SK-N-SH treated with all-trans-retinoic acid at 6 μM for 48 hours (cell line): ENCODE measurements at regions not wholly inside any gene's neighbourhood (a gene's known extent, or its start where the extent isn't known, plus 50 kb on each side); places are given as distances from the start of the nearest gene placed in this dataset.
"Not testable (repeated sequence)": the region's sequence is repeated elsewhere in the genome, so short reads cannot be mapped to it uniquely, and the experiment has no call there.

Source experiments
- ATAC-seq: fragments of 200-7000 bp; cut with Tn5 transposase; 3 replicates; pipeline ENCODE4 v1.9.1; 2020; ENCODE audit warnings: mild to moderate bottlenecking, moderate library complexity
- ARNTL ChIP-seq: fragments of 450-650 bp; formaldehyde crosslinking; IDR thresholded peaks from 2 replicates; pipeline ENCODE4 v1.5.0; 2020; ENCODE audit warnings: low read depth, mild to moderate bottlenecking, moderate library complexity, borderline replicate concordance
- BACH2 ChIP-seq: fragments of 250-450 bp; sonication (Bioruptor Pico); IDR thresholded peaks from 2 replicates; pipeline ENCODE4 v1.9.0; 2021; ENCODE audit warnings: mild to moderate bottlenecking, borderline replicate concordance
- CSDC2 ChIP-seq: fragments of 250-450 bp; sonication (Bioruptor Pico); IDR thresholded peaks from 2 replicates; pipeline ENCODE4 v1.5.0; 2020; ENCODE audit warnings: mild to moderate bottlenecking, moderate library complexity
- CSRNP3 ChIP-seq: fragments of 250-450 bp; sonication (Bioruptor Pico); IDR thresholded peaks from 2 replicates; pipeline ENCODE4 v1.5.1; 2021; ENCODE audit warnings: mild to moderate bottlenecking, moderate library complexity
- ESRRG ChIP-seq: fragments of 250-450 bp; sonication (Bioruptor Pico); IDR thresholded peaks from 2 replicates; pipeline ENCODE4 v1.6.1; 2021; ENCODE audit warnings: mild to moderate bottlenecking
- GLIS3 ChIP-seq: fragments of 250-450 bp; sonication (Bioruptor Pico); IDR thresholded peaks from 2 replicates; pipeline ENCODE4 v1.5.0; 2020; ENCODE audit warnings: mild to moderate bottlenecking, moderate library complexity
- ISL1 ChIP-seq: fragments of 250-450 bp; sonication (Bioruptor Pico); IDR thresholded peaks from 2 replicates; pipeline ENCODE4 v2.1.2; 2022; ENCODE audit warnings: mild to moderate bottlenecking, moderate library complexity
- OSR1 ChIP-seq: fragments of 250-450 bp; sonication (Bioruptor Pico); IDR thresholded peaks from 2 replicates; pipeline ENCODE4 v1.8.0; 2022; ENCODE audit warnings: moderate library complexity, mild to moderate bottlenecking, inconsistent platforms
- POU6F1 ChIP-seq: fragments of 250-450 bp; sonication (Bioruptor Pico); IDR thresholded peaks from 2 replicates; pipeline ENCODE4 v1.8.0; 2021; ENCODE audit warnings: low read depth, mild to moderate bottlenecking, moderate library complexity, borderline replicate concordance
- PPARA ChIP-seq: fragments of 250-450 bp; sonication (Bioruptor Pico); IDR thresholded peaks from 2 replicates; pipeline ENCODE4 v1.5.0; 2020; ENCODE audit warnings: mild to moderate bottlenecking, borderline replicate concordance
- RARB ChIP-seq: fragments of 250-450 bp; sonication (Bioruptor Pico); IDR thresholded peaks from 2 replicates; pipeline ENCODE4 v1.8.0; 2021; ENCODE audit warnings: mild to moderate bottlenecking, moderate library complexity
- SNAI2 ChIP-seq: fragments of 250-450 bp; sonication (Bioruptor Pico); IDR thresholded peaks from 2 replicates; pipeline ENCODE4 v1.5.0; 2020; ENCODE audit warnings: mild to moderate bottlenecking, moderate library complexity
- TCF4 ChIP-seq: fragments of 250-450 bp; sonication (Bioruptor Pico); IDR thresholded peaks from 2 replicates; pipeline ENCODE4 v1.8.0; 2021; ENCODE audit warnings: mild to moderate bottlenecking, moderate library complexity, borderline replicate concordance
- TOX ChIP-seq: fragments of 250-450 bp; sonication (Bioruptor Pico); IDR thresholded peaks from 2 replicates; pipeline ENCODE4 v1.8.0; 2021; ENCODE audit warnings: mild to moderate bottlenecking, moderate library complexity, borderline replicate concordance
- TSHZ2 ChIP-seq: fragments of 250-450 bp; sonication (Bioruptor Pico); IDR thresholded peaks from 2 replicates; pipeline ENCODE4 v1.5.0; 2020; ENCODE audit warnings: mild to moderate bottlenecking, moderate library complexity
- ZFP3 ChIP-seq: fragments of 250-450 bp; sonication (Bioruptor Pico); IDR thresholded peaks from 2 replicates; pipeline ENCODE4 v1.5.0; 2020; ENCODE audit warnings: mild to moderate bottlenecking, moderate library complexity
- ZFP30 ChIP-seq: fragments of 450-650 bp; formaldehyde crosslinking; IDR thresholded peaks from 2 replicates; pipeline ENCODE4 v1.5.0; 2022; ENCODE audit warnings: mild to moderate bottlenecking, moderate library complexity
- ZNF565 ChIP-seq: fragments of 450-650 bp; formaldehyde crosslinking; conservative IDR thresholded peaks from 2 replicates; pipeline ENCODE4 v1.5.0; 2020; ENCODE audit warnings: low read depth, mild to moderate bottlenecking, moderate library complexity
- ZNF70 ChIP-seq: fragments of 450-650 bp; formaldehyde crosslinking; IDR thresholded peaks from 2 replicates; pipeline ENCODE4 v1.5.0; 2020; ENCODE audit warnings: mild to moderate bottlenecking, moderate library complexity
- ZNF8 ChIP-seq: fragments of 450-650 bp; formaldehyde crosslinking; IDR thresholded peaks from 2 replicates; pipeline ENCODE4 v1.5.0; 2020; ENCODE audit warnings: mild to moderate bottlenecking, moderate library complexity
- TF ChIP-seq, protein P1 (sequence below): fragments of 250-450 bp; sonication (Bioruptor Pico); IDR thresholded peaks from 2 replicates; pipeline ENCODE4 v1.8.0; 2020; ENCODE audit warnings: mild to moderate bottlenecking, moderate library complexity, borderline replicate concordance

DNA sequence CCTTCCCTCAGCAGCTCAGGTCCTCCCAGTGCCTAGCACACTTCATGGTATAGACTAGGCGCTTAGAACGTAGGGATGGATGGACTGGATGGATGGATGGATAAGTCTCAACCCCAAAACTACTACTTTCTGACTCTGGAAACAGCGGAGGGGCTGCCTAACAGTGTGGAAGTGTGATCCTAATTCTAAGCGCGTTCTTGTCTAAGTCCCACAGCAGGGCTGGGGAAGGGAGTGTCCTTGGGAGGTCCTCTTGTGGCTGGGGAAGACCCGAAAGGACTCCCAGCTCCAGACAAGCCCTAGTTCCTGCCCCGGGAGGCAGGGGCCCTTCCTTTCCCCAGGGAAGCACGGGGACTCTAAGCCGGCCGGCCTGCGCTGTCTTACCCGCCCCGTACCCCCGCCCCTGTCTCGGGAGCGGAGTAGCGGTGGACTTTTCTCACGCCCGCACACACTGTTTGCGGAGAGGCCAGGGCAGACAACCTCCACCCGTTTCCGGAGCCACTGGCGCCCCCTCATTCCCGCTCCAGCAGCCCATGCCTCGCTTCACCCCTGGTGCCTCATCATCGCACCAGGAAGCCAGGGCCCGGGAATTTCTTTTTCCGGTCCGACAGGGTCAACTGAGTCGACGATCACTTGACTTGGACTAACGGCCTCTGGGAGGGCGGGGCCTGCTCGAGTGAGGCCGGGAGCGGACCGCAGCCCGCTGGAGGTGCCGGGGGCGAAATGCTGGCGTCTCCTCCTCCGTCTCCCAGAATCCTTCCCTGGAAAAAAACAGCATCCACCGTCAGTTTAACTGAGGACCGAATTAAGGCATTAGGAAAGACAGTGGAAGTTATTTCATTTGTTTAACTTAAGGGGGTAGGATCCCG is 133.3 kb downstream of the TBC1D2B start:
- no peak for ATAC-seq
- TF ChIP-seq GLIS3 (CRISPR knock-in tag) (no peak), ARNTL (CRISPR knock-in tag) (no peak), POU6F1 (CRISPR knock-in tag) (no peak), CSRNP3 (no peak), ESRRG (CRISPR knock-in tag) (no peak)

DNA sequence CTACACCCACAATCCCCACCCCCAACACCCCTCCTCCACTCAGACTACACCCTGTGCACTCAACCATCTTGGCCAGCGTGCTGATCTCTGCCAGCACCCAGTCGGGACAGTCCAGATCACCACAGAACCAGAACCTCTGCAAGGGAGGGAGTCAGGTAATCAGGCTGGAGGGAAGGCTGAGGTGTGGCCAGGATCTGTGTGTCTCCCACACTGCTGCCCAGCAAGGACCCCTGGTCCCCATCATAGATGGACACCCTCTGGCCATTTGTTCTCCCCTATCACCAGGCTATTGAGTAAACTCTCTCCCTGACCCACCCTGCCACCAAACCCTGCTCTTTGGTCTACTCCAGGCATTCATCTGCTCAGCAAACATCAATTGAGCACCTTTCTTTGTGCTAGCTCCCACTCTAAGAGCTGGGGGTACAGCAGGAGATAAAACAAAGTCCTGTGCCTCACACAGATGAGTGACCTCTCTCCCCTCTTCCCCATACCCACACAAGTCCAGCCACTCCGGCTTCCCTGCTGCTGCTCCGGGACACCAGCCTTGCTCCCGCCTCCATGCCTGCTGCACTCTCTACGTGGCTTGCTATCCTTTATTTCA is 134.8 kb downstream of the TBC1D2B start:
- no peak for ATAC-seq
- TF ChIP-seq ARNTL (CRISPR knock-in tag) = no peak
- no peak for TF ChIP-seq OSR1 (CRISPR knock-in tag)
- TF ChIP-seq POU6F1 (CRISPR knock-in tag) = no peak
- no peak for TF ChIP-seq ZFP3 (CRISPR knock-in tag)
- no peak for TF ChIP-seq RARB (CRISPR knock-in tag)
- TF ChIP-seq CSRNP3 = no peak
- TF ChIP-seq BACH2 = no peak
- TF ChIP-seq, protein P1, sequence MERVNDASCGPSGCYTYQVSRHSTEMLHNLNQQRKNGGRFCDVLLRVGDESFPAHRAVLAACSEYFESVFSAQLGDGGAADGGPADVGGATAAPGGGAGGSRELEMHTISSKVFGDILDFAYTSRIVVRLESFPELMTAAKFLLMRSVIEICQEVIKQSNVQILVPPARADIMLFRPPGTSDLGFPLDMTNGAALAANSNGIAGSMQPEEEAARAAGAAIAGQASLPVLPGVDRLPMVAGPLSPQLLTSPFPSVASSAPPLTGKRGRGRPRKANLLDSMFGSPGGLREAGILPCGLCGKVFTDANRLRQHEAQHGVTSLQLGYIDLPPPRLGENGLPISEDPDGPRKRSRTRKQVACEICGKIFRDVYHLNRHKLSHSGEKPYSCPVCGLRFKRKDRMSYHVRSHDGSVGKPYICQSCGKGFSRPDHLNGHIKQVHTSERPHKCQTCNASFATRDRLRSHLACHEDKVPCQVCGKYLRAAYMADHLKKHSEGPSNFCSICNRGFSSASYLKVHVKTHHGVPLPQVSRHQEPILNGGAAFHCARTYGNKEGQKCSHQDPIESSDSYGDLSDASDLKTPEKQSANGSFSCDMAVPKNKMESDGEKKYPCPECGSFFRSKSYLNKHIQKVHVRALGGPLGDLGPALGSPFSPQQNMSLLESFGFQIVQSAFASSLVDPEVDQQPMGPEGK (CRISPR knock-in tag) = no peak
- TF ChIP-seq, all 23 proteins: peak for 0

DNA sequence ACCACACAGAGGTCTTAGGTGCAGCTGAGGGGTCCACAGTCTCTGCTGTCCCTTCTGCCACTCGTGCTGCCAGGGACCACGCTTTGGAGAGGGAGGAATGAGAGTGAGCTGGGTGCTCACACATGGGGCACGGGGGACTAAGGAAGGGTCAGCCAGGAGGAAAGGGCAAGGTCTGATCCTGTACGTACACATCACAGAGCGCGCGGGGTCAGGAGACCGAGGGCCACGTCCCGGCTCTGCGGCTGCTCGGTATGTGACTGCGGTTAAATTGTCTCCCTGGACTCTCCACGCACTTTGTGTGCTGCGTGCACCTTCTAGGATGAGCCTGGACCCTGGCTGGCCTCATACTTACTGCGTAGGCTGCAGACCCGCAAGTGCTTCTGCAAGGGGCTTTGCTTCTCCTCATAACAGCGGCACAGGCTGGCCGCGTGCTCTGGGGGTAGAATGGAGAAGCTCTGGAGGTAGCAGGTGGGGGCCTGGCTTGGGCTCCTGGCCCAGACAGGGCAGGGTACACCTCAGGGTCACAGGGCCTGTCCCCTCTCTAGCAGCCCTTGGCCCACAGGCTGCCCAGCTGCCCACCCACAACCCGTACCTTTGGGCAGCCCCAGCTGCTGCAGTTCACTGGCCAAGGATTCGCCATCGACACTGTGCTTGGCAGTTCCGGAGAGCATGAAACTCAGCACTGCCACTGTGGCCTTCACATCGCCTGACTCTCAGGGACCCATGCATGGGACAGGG is 136.3 kb downstream of the TBC1D2B start:
- not testable (repeated sequence) for ATAC-seq

- no peak for ATAC-seq
- TF ChIP-seq ZNF70 (CRISPR knock-in tag) = no peak
- TF ChIP-seq TCF4 (CRISPR knock-in tag) = no peak
- no peak for TF ChIP-seq ZNF8 (CRISPR knock-in tag)
- no peak for TF ChIP-seq CSDC2 (CRISPR knock-in tag)
- no peak for TF ChIP-seq ZNF565 (CRISPR knock-in tag)
- TF ChIP-seq POU6F1 (CRISPR knock-in tag) = no peak
- TF ChIP-seq ISL1 (CRISPR knock-in tag) = no peak
- no peak for TF ChIP-seq ZFP30 (CRISPR knock-in tag)
- TF ChIP-seq SNAI2 (CRISPR knock-in tag) = no peak
- no peak for TF ChIP-seq PPARA (CRISPR knock-in tag)
- no peak for TF ChIP-seq TSHZ2 (CRISPR knock-in tag)
- no peak for TF ChIP-seq TOX
- no peak for TF ChIP-seq RARB (CRISPR knock-in tag)
These were observed 137.0 kb downstream of the TBC1D2B start for GRCh38 chr15:77940381-77940947.
